HepG2 (cell line): ENCODE measurements at regions not wholly inside any gene's neighbourhood (a gene's known extent, or its start where the extent isn't known, plus 50 kb on each side); places are given as distances from the start of the nearest gene placed in this dataset.
"Not testable (repeated sequence)": the region's sequence is repeated elsewhere in the genome, so short reads cannot be mapped to it uniquely, and the experiment has no call there.

Experiments
- ATAC-seq: fragments of 200-7000 bp; cut with Tn5 transposase; 3 replicates; pipeline ENCODE4 v1.9.1; 2020; ENCODE audit warnings: mild to moderate bottlenecking, moderate library complexity
- BruUV-seq: library from RNA; stranded (reverse); fragments of 400-500 nt; replicated peaks from 2 replicates; lab custom pipeline; 2021; lab: Mats Ljungman, UMichigan
- CTCF ChIA-PET: fragments of 300-600 bp; formaldehyde crosslinking; extraction: SDS; loops from one replicate; lab custom pipeline; 2021; ENCODE audit warnings: low total read pairs, inconsistent platforms, low intra/inter-chr PET ratio; lab: Yijun Ruan, JAX
- POLR2A ChIA-PET: fragments of 350-600 bp; sonication (Branson Sonifier 250); formaldehyde crosslinking; loops from one replicate; lab custom pipeline; 2020; ENCODE audit warnings: antibody characterized with exemption, inconsistent platforms; lab: Yijun Ruan, JAX
- DNase-seq: peaks from one replicate; pipeline ENCODE4 v3.0.0-alpha.2; 2015; ENCODE audit warnings: low spot score
- FAIRE-seq: peaks from 3 replicates; lab custom pipeline; 2011; peaks lifted over from hg19 to GRCh38; lab: Jason Lieb, UNC
- H2AFZ ChIP-seq: one replicate; pipeline ENCODE4 v1.6.1; 2011; ENCODE audit warnings: low read length, inconsistent platforms
- H3K27ac ChIP-seq: fragments of 300-600 bp; 3 replicates; pipeline ENCODE4 v1.8.0; 2011; ENCODE audit warnings: mixed run types, mild to moderate bottlenecking, mixed read lengths, low read length, inconsistent platforms; ENCODE audit not compliant: insufficient read depth; ENCODE audit errors: extremely low read length
- H3K27me3 ChIP-seq, 2 experiments: fragments of 200-600 bp in 1 of 2; 2 replicates in 1 of 2; 3 replicates in 1 of 2; pipeline versions ENCODE4 v1.6.0 to v1.8.0; 2011; ENCODE audit warnings: low read length in 2 of 2, mild to moderate bottlenecking in 2 of 2, moderate library complexity in 2 of 2, inconsistent platforms in 1 of 2; ENCODE audit not compliant: insufficient read depth in 2 of 2, control insufficient read depth in 1 of 2
- H3K36me3 ChIP-seq, 2 experiments: fragments of 200-600 bp in 1 of 2; replicated peaks in 1 of 2; 2 replicates in 1 of 2; 3 replicates in 1 of 2; pipeline versions ENCODE4 v1.5.1 to v1.8.0; 2011; ENCODE audit warnings: low read length in 2 of 2, inconsistent platforms in 1 of 2; ENCODE audit not compliant: insufficient read depth in 2 of 2, control insufficient read depth in 1 of 2
- H3K4me1 ChIP-seq: 2 replicates; pipeline ENCODE4 v1.5.1; 2012; ENCODE audit warnings: low read length, inconsistent platforms; ENCODE audit not compliant: insufficient read depth
- H3K4me2 ChIP-seq: 2 replicates; pipeline ENCODE4 v1.6.0; 2011; ENCODE audit warnings: low read depth, low read length, inconsistent platforms
- H3K4me3 ChIP-seq, 3 experiments: fragments of 200-600 bp in 1 of 3; sonication (generic), shearing (Covaris generic) in 1 of 3; replicated peaks in 1 of 3; 2 replicates each; pipeline ENCODE4 v1.5.1; 2011 to 2016; ENCODE audit warnings: low read length in 3 of 3, inconsistent platforms in 2 of 3, low read depth in 2 of 3, mild to moderate bottlenecking in 2 of 3, control low read depth in 1 of 3, mixed read lengths in 1 of 3; ENCODE audit not compliant: insufficient read depth in 1 of 3
- H3K79me2 ChIP-seq: one replicate; pipeline ENCODE4 v1.6.1; 2011; ENCODE audit warnings: low read length, inconsistent platforms; ENCODE audit not compliant: insufficient read depth
- H3K9ac ChIP-seq: 2 replicates; pipeline ENCODE4 v1.6.0; 2011; ENCODE audit warnings: mild to moderate bottlenecking, low read depth, low read length, inconsistent platforms; ENCODE audit not compliant: insufficient read depth
- H3K9me3 ChIP-seq: 2 replicates; pipeline ENCODE4 v1.5.1; 2012; ENCODE audit warnings: mild to moderate bottlenecking, low read length
- H4K20me1 ChIP-seq: 2 replicates; pipeline ENCODE4 v1.6.0; 2011; ENCODE audit warnings: inconsistent platforms, mild to moderate bottlenecking, low read length, moderate library complexity; ENCODE audit not compliant: insufficient read depth
- AHDC1 ChIP-seq: sonication (generic); formaldehyde crosslinking; IDR thresholded peaks from 2 replicates; pipeline ENCODE4 v1.5.1; 2020; ENCODE audit warnings: mild to moderate bottlenecking, missing genetic modification reagents, borderline replicate concordance
- GLI4 ChIP-seq: sonication (generic); formaldehyde crosslinking; IDR thresholded peaks from 2 replicates; pipeline ENCODE4 v1.5.1; 2020; ENCODE audit warnings: missing genetic modification reagents, mild to moderate bottlenecking, moderate library complexity, borderline replicate concordance
- KMT2A ChIP-seq: sonication (generic); formaldehyde crosslinking; IDR thresholded peaks from 2 replicates; pipeline ENCODE4 v1.4.0; 2020; ENCODE audit warnings: missing genetic modification reagents
- SNAI1 ChIP-seq: sonication (generic); formaldehyde crosslinking; IDR thresholded peaks from 2 replicates; pipeline ENCODE4 v1.5.0; 2020; ENCODE audit warnings: mild to moderate bottlenecking, missing genetic modification reagents, borderline replicate concordance
- ZNF264 ChIP-seq: sonication (generic); formaldehyde crosslinking; IDR thresholded peaks from 2 replicates; pipeline ENCODE4 v1.4.0; 2020; ENCODE audit warnings: missing genetic modification reagents
- WGBS: methylation state at CpG from one replicate; pipeline ENCODE4 v1.1.6; 2017; ENCODE audit warnings: low lambda C conversion rate; 5-methylcytosine and 5-hydroxymethylcytosine counted together
- in situ Hi-C: cut with HindIII; loops from 2 replicates; pipeline ENCODE4 v1.10.0; 2017; ENCODE audit warnings: low pct_unique_long_range_greater_than_20kb; ENCODE audit not compliant: extremely low pct_ligation_motif_present
- intact Hi-C: fragments of 100-400 bp; cut with micrococcal nuclease; formaldehyde crosslinking; loops from one replicate; pipeline ENCODE4 v1.10.0; 2022; ENCODE audit not compliant: unreplicated experiment
- TF ChIP-seq, protein P1 (sequence below), 2 experiments: sonication (generic) in 1 of 2; formaldehyde crosslinking in 1 of 2; IDR thresholded peaks; 2 replicates each; pipeline versions ENCODE4 v1.6.1 to v1.9.0; 2014 to 2022; ENCODE audit warnings: antibody characterized with exemption in 1 of 2, borderline replicate concordance in 1 of 2, inconsistent platforms in 1 of 2, low read depth in 1 of 2, missing genetic modification reagents in 1 of 2

- TF ChIP-seq, protein P1, sequence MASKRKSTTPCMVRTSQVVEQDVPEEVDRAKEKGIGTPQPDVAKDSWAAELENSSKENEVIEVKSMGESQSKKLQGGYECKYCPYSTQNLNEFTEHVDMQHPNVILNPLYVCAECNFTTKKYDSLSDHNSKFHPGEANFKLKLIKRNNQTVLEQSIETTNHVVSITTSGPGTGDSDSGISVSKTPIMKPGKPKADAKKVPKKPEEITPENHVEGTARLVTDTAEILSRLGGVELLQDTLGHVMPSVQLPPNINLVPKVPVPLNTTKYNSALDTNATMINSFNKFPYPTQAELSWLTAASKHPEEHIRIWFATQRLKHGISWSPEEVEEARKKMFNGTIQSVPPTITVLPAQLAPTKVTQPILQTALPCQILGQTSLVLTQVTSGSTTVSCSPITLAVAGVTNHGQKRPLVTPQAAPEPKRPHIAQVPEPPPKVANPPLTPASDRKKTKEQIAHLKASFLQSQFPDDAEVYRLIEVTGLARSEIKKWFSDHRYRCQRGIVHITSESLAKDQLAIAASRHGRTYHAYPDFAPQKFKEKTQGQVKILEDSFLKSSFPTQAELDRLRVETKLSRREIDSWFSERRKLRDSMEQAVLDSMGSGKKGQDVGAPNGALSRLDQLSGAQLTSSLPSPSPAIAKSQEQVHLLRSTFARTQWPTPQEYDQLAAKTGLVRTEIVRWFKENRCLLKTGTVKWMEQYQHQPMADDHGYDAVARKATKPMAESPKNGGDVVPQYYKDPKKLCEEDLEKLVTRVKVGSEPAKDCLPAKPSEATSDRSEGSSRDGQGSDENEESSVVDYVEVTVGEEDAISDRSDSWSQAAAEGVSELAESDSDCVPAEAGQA (IDR thresholded peaks at IDR 0.05; ENCODE audit: low read depth) = no peak
- TF ChIP-seq, protein P1 (CRISPR knock-in tag; IDR thresholded peaks at IDR 0.05; ENCODE audit: borderline replicate concordance) = no peak
- TF ChIP-seq KMT2A (no peak), AHDC1 (CRISPR knock-in tag) (no peak), ZNF264 (CRISPR knock-in tag) (no peak), GLI4 (CRISPR knock-in tag) (no peak), SNAI1 (CRISPR knock-in tag) (no peak)
Measured at GRCh38 chr5:57085306-57086081, 88.4 kb upstream of the GPBP1 start (continued).

DNA sequence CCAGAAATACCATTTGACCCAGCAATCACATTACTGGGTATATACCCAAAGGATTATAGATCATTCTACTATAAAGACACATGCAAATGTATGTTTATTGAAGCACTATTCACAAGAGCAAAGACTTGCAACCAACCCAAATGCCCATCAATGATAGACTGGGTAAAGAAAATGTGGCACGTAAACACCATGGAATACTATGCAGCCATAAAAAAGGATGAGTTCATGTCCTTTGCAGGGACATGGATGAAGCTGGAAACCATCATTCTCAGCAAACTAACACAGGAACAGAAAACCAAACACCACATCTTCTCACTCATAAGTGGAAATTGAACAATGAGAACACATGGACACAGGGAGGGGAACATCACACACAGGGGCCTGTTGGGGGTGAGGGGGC is 85.9 kb upstream of the GPBP1 start:
- H3K4me1 ChIP-seq, H2AFZ ChIP-seq, H4K20me1 ChIP-seq, H3K27ac ChIP-seq, H3K9ac ChIP-seq, ATAC-seq, H3K36me3 ChIP-seq, DNase-seq, BruUV-seq, H3K9me3 ChIP-seq, H3K27me3 ChIP-seq, H3K4me2 ChIP-seq, POLR2A ChIA-PET, FAIRE-seq, H3K79me2 ChIP-seq, CTCF ChIA-PET, H3K4me3 ChIP-seq, intact Hi-C loops: not testable (repeated sequence)
- in situ Hi-C loops = loop anchor here (25.0 kb wide), 1 partner anchor 826 kb away; no protein-coding TSS in a partner anchor
- 95% methylated on average over 1 of the region's 1 CpG for whole genome bisulfite sequencing
